ENCODE measurements at regions not wholly inside any gene's neighbourhood (a gene's known extent, or its start where the extent isn't known, plus 50 kb on each side); places are given as distances from the start of the nearest gene placed in this dataset.
"Not testable (repeated sequence)": the region's sequence is repeated elsewhere in the genome, so short reads cannot be mapped to it uniquely, and the experiment has no call there.

- Histone ChIP-seq H3K27ac (no peak overlapping the region), H3K36me3 (no peaks in the 10 kb centered on the region), H3K9me3 (no peaks in the 10 kb centered on the region), H3K4me3 (no peak overlapping the region), H3K27me3 (no peaks in the 10 kb centered on the region), H3K4me1 (no peaks in the 10 kb centered on the region)
- TF ChIP-seq CTCF (IDR thresholded peaks at IDR 0.05) (no peak), POLR2A (IDR thresholded peaks at IDR 0.05) (no peak), POLR2AphosphoS5 (IDR thresholded peaks at IDR 0.05) (no peak)
- DNase-seq (ENCODE audit: low spot score in 2 of 2) = no peak
- intact Hi-C loops (cut with DNase I; ENCODE audit: low total_unique reads) = no loop called here
Measured at GRCh38 chr9:97771641-97772040, 74.5 kb upstream of the XPA start.

- intact Hi-C loops (cut with DNase I; ENCODE audit: low total_unique reads) = no loop called here
- H3K4me1 ChIP-seq = no peaks in the 10 kb centered on the region
- no peak overlapping the region for H3K4me3 ChIP-seq
- H3K9me3 ChIP-seq = no peaks in the 10 kb centered on the region
- DNase-seq (ENCODE audit: low spot score in 2 of 2) = no peak
- H3K27ac ChIP-seq = no peak overlapping the region
- no peaks in the 10 kb centered on the region for H3K36me3 ChIP-seq
- no peak for TF ChIP-seq CTCF (IDR thresholded peaks at IDR 0.05)
- TF ChIP-seq POLR2A (IDR thresholded peaks at IDR 0.05) = no peak
- no peak for TF ChIP-seq POLR2AphosphoS5 (IDR thresholded peaks at IDR 0.05)
- no peaks in the 10 kb centered on the region for H3K27me3 ChIP-seq
Measured at GRCh38 chr9:97772145-97772544, 75.0 kb upstream of the XPA start.

GRCh38 chr9:97773091-97773490 is 76.0 kb upstream of the XPA start:
- no peaks in the 10 kb centered on the region for H3K27me3 ChIP-seq

GRCh38 chr9:97773723-97774122 is 76.6 kb upstream of the XPA start:
- Histone ChIP-seq H3K4me3 (no peak overlapping the region), H3K9me3 (peaks cover 0 to 11% of the 10 kb centered on the region in 2 donors), H3K36me3 (no peaks in the 10 kb centered on the region), H3K27ac (no peak overlapping the region), H3K27me3 (no peaks in the 10 kb centered on the region), H3K4me1 (no peaks in the 10 kb centered on the region)
- no peak for DNase-seq (ENCODE audit: low spot score in 2 of 2)
- no peak for TF ChIP-seq POLR2A (IDR thresholded peaks at IDR 0.05)
- no peak for TF ChIP-seq POLR2AphosphoS5 (IDR thresholded peaks at IDR 0.05)
- no peak for TF ChIP-seq CTCF (IDR thresholded peaks at IDR 0.05)
- intact Hi-C loops (cut with DNase I; ENCODE audit: low total_unique reads) = no loop called here

More at GRCh38 chr9:97773091-97773490, 76.0 kb upstream of the XPA start:
- intact Hi-C loops (cut with DNase I; ENCODE audit: low total_unique reads) = no loop called here
- H3K4me3 ChIP-seq = no peak overlapping the region
- H3K27ac ChIP-seq = no peak overlapping the region
- peaks cover 0 to 4% of the 10 kb centered on the region in 2 donors for H3K9me3 ChIP-seq
- H3K4me1 ChIP-seq = no peaks in the 10 kb centered on the region
- TF ChIP-seq CTCF (IDR thresholded peaks at IDR 0.05) (no peak), POLR2A (IDR thresholded peaks at IDR 0.05) (no peak), POLR2AphosphoS5 (IDR thresholded peaks at IDR 0.05) (no peak)
- no peaks in the 10 kb centered on the region for H3K36me3 ChIP-seq
- DNase-seq (ENCODE audit: low spot score in 2 of 2) = no peak

GRCh38 chr9:97774673-97775072 is 77.5 kb upstream of the XPA start:
- no peak for DNase-seq (ENCODE audit: low spot score in 2 of 2)
- no peak overlapping the region for H3K4me3 ChIP-seq
- TF ChIP-seq POLR2A (IDR thresholded peaks at IDR 0.05) (no peak), CTCF (IDR thresholded peaks at IDR 0.05) (no peak), POLR2AphosphoS5 (IDR thresholded peaks at IDR 0.05) (no peak)
- H3K4me1 ChIP-seq = no peaks in the 10 kb centered on the region
- no peak overlapping the region for H3K27ac ChIP-seq
- H3K27me3 ChIP-seq = no peaks in the 10 kb centered on the region
- H3K9me3 ChIP-seq = peaks cover 2 to 16% of the 10 kb centered on the region in 2 donors
- intact Hi-C loops (cut with DNase I; ENCODE audit: low total_unique reads) = no loop called here
- H3K36me3 ChIP-seq = no peaks in the 10 kb centered on the region

- H3K36me3 ChIP-seq; DNase-seq (ENCODE audit: low spot score in 2 of 2); H3K27ac ChIP-seq; intact Hi-C loops (cut with DNase I; ENCODE audit: low total_unique reads); H3K4me3 ChIP-seq; H3K4me1 ChIP-seq; H3K27me3 ChIP-seq: not testable (repeated sequence)
- peaks cover 5 to 16% of the 10 kb centered on the region in 2 donors for H3K9me3 ChIP-seq
Measured at GRCh38 chr9:97778740-97779139, 74.3 kb upstream of the FOXE1 start.

Data from breast epithelium (tissue), 4 donors.